ENCODE measurements at regions not wholly inside any gene's neighbourhood (a gene's known extent, or its start where the extent isn't known, plus 50 kb on each side); places are given as distances from the start of the nearest gene placed in this dataset.

DNA sequence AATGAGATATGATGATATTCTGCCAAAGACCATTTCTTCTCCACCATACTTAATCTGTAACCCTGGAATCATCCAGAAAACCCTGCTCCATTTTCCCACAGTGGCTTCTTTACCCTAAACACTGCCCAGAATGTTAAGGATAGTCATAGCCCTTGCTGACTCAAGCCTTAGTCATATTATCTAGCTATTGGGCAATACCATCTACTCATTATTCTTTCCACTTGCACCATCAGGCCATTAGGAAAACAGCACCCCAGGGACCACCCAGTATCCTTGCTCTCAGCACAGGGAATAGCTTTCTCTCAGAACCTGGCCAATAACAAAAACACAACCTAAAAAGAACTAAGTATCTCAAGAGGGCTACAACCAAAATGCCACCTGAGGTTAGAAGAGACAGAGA, 445.7 kb upstream of the SLC14A2 start:
- no peak for DNase-seq

DNA sequence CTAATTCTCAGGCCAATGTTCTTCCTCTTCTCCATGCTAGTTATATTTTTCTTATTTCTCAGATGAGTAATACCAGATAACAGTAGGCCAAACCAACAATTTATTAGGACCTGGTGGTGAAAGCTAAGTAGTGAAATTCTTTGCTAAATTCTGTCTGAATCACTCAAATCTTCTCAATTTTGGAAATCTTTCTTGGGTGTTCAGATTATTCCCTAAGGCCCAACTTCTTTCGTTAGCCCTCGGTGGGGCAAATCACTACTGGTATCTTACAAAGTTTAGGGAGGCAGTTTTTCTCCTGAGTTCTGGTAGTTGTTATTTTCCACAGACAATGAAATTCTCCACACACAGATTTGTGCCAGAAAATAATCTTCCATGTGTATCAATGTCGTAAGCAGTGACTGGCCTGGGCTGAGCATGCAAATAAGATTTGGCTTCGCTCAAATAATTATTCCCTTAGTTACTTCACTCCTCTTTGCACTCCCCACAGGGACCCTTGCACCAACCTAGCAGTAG, 443.5 kb upstream of the SLC14A2 start:
- DNase-seq, result no peak

DNA sequence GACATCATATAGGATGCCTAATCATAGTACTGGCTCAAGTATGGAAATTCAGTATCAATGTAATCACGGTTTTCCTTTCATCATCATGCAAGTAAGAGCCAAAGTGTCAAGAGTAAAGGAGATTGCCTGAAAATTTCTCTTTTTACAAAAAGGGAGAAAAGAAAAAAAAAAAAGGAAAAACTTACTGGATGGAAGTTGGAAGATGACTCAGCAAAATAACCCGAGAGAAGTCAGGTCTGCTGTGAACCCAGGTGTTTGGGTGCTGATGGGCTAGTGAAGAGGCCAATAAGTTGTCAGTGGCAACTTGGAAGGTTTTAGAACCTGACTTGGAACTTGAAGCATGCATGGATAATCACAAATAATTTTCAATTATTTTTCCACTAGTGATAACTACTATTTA, 441.9 kb upstream of the SLC14A2 start:
- no peak for DNase-seq

DNA sequence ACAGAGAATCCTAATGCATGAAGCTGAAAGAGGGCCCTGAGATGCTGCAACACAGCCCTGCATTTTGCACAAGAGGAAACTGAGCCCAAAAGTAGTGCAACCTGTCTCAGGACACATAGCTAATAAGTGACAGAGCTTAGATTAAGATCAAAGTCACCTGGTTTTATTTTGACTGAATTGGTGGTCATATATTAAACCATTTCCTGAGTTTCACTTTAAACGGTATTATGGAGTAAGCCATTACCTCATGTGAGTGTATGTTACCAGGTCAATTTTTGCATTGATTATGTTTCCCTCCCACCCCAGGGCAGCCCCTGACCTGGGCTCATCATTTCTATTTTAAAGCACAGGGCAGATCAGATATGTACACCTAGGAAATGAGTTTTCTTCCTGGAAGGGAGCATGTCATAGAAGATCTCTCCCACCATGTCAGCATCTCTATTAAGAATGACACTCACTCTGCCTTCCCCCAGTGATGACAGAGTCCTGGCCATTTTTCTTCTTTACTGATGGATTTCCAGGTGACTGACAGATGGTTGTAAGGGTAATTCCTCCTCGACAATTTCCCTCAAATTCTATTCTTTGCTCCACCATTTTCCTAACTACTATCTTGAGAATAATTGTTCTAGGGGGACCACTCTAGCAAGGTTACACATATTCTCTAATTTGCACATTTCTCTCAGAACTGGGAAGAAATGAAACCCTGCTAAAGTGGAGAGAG, 441.3 kb upstream of the SLC14A2 start:
- DNase-seq, result no peak

DNA sequence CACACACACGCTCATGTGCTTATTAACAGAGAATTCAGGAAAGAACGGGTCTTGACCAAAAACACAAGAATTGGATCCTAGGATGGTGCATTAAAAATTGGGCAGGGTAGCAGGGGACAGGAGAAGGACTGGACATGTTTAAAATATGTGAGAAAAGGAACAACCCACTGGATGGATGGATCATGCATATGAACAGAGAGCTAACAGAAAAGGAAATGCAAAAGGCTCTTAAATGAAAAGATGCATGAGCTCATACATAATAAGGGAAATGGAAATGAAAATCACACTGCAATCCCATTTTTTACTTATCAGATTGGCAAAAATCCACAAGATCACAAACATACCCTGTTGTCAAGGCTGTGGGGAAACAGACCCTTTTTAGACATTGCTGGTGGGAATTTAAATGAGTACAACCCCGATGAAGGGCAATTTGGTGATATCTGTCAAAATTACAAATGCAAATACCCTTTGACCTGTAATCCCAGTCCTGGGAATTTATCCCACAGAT, 440.6 kb upstream of the SLC14A2 start:
- DNase-seq, result no peak

DNA sequence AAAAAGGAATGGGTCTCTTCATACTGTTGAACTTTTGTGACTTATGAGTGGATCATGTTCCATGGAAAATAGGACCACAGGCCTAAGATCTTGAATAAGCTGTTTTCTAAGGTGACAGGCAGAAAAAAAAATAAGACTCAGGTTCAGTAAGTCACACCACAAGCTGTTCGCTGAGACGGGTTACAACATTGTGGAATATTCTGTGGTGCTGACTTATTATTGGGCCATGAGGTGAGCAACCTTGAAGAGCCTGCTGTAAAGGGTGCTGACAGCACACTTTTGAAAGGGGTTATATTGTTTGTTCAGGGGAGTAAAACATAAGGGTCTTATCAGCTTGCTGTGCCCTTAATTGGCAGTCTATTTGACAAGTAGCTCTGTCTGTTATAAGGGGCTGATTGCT, 439.8 kb upstream of the SLC14A2 start:
- DNase-seq, result no peak

DNA sequence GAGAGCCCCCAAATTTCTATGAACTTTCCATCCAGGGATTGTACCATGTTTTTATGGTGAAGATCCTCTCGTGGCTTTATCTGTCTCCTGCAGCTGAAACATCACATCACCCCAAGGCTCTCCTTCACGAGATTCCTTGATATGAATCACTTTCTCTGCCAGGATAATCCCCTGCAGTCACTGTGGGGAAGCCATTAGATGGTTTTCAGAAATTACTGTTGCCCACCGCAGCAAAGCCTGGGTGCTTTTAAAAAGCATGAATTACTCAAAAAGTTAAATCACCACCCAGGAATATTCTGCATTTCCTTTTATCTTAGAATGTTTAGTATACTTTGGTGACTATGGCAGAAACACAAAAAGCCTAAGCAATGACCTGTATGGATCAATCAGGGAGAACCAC, 428.4 kb upstream of the SLC14A2 start:
- DNase-seq, result no peak

DNA sequence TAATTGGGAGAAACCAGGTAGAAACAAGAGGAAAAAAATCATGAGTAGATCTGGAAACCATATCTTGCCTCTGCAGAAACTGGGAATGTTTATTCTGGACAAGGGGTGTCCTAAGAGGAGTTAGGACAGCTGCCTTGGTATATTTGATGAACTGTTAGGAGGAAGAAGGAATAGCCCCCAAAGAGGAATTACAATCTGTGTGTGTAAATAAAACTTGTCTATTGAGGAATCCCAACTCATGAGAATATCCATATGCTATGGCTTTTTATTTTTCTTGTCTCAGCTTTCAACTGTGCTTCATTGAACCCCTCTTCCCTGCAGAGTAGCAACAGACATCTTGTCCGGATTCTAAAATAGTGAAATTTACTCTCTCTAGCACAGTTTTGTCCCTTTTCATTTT, 423.5 kb upstream of the SLC14A2 start:
- no peak for DNase-seq

DNA sequence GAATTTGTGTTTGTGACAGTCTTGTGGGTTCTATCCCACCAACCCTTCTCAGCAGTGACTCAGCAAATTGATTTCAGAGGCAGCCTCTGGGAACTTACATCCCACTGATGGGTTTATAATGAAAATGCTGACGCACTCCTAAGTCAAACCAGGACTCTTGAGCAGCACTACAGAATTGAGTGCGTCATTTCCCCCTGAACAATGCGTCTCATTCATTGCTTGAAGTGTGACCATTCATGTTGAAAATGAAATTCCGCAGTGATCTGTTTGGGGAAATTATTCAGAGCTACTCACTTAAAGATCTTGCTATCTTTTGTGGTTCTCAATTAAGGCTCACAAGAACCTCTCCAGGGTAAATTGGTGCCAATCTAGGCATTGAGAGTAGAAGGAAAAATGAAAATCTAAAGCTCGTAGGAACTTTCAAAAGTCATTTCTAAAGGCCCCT, 417.7 kb upstream of the SLC14A2 start:
- no peak for DNase-seq

DNA sequence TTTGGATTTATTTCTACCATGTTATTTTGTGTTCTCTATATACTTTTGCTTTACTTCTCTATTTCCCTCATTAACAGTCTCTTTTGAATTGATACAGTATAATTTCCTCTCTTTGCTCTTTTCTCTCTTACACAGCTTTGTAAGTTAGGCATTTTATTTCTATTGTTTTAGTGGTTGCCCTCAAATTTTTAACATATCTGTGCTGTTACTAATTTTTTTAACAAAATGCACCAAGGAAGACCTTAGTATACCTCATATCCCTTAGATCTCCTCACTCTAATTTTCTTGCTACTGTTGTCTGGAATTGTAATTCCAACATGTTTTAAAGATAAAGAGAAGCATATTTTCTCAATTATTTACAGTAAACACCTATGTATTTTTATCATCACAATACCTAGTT, 416.8 kb upstream of the SLC14A2 start:
- no peak for DNase-seq

DNA sequence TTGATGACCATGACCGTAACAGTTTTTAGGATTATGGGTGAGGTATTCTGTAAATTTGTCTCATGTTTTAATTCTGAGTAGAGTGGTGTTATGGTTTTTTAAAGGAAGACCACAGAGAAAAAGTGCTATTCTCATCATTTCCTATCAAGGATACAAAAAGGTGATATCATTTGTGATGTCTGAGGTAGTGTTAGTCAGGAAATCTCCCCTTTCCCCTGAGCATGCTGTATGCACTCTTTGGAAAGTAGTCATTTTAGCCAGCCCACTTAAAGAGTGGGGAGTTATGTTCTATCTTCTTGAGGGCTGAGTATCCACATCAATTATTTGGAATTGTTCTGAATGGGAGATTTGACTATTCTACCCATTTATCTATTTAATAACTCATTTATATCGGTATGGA, 414.2 kb upstream of the SLC14A2 start:
- no peak for DNase-seq

DNA sequence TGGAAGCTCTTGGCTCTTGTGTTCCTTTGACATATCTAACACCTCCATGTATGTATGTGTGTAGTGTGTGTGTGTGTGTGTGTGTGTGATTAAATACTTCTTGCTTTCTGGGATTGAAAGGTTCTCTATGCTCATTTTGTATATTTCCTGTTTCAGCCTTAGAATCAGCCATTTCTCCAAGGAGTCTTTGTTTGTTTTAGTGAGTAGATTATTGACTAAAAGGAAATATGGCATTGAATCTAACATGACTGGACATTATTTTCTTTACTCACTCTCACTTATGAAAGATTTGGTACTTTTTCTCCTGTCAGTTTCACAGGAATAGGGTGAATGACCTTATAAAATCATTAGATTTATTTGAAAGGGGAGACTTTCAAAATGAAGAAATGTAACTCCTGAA, 413.8 kb upstream of the SLC14A2 start:
- no peak for DNase-seq

DNA sequence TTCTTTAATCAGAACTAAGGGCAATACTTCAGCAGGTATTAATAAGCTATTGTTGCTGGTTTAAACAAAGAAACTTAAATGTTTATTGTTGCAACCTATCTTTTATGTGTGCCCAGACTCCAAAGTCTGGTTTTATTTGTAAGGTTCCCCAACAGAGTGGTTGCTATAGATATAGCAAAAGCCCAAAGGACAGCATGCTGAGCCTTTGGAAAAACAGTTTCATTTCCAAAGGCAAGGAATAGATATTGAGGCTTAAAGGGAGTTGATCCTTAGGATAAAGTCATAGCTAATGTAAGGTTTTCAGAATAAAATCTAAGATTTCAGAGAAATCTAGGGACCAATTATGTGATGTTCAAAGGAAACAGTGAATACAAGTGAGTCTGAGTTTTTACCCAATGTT, 413.2 kb upstream of the SLC14A2 start:
- DNase-seq, result no peak

DNA sequence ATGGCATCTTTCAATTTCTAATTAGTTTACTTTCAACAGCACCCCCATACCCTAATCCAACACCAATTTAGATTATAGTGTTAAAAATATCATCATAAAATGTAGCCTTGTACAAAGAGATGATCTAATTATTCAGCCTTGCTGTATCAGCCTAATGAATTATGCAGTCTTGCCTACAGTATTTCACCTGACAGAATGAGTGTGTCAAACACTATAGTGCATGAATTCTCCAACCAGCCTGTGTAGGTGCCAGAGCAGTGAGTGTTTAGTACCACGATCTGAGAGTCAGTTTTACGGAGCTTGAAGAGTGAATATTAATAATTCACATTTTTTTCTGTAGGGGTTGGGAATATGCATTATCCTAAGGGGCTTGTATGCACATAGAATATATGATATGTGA, 411.6 kb upstream of the SLC14A2 start:
- DNase-seq, result no peak

DNA sequence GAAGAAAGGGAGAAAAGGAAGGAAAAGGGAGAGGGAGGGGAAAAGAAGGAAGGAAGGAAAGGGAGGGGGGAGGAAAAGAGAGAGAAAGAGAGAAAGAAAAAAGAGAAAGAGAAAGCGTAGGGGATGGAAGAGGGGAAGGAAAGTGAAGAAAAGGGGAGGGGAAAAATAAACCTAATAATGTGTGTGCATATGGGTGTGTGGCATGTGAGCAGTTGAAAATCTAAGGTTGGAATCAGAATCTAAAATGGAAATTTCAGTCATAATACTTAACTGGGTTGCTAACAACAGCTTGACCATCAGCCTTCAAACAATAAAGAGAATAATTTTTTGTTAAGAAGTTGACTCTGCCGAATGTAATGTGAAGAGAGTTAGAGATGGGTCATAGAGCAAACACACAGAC, 407.9 kb upstream of the SLC14A2 start:
- no peak for DNase-seq

DNA sequence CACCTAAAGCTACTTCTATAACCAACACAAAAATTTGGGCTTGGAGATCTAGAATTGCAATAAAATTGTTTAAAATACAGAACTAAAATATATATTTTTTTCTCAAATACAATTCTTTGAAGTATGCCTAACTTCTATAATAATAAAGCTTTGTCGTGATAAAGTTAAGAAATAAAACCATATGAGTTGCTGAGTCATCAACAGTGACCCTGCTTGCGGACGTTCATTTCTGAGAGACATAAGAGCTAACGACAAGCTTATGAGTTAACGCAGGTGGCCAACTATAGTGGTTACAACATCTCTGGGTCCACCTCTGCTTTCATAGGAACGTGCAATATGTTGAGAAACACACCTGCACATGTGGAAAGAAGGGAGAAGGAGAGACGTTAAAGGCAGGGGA, 407.1 kb upstream of the SLC14A2 start:
- no peak for DNase-seq

DNA sequence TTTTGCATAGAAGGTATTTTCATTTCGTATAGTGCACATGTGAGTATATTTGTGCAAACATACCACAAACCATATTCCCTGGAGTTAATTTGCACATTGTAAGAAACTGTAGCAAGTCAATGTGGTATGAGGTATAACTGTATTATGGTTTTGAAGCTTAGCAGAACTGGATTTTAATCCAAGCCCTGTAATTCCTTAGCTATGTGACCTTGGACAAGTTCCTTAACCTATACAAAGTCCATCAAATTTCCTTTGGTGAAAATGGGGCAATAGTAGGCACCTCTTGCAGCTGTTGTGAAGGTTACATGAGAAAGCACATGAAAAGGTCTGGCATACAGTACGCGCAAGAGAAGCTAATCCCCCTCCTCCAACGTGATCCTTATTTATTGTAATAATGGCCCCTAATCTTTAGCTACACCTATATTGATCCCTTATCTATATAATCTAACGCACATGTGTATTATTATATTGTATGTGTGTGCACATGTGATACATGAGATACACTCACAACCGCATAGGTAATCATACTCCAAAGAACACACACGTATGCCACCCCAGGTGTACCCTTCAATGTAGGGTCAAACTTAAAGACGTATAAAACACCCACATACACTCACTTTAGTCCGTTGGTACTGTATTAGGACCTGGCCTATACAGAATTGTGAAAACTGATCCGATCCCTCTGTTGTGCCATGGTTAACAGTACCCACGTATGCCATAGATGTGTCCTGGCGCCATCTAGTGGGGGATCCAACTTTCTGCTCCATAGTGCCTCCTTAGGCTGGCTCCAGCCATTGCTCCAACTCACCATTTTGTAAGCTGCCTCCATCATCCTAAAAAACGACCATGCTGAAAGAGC, 402.9 kb upstream of the SLC14A2 start:
- DNase-seq, result peak; percentile 91

DNA sequence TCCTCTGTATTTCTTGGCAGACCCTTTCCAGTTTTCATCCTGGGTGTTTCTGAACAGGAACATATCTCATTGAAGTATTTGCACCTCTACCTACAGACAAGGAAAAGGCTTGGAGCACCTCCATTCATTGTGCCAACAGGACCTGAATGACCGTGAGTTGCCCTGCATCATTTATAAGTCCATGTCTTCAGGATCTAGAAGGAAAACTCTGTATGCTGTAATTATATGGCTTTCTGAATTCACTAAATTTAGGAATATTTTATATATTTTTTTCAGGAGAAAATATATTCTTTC, 402.3 kb upstream of the SLC14A2 start:
- no peak for DNase-seq

DNA sequence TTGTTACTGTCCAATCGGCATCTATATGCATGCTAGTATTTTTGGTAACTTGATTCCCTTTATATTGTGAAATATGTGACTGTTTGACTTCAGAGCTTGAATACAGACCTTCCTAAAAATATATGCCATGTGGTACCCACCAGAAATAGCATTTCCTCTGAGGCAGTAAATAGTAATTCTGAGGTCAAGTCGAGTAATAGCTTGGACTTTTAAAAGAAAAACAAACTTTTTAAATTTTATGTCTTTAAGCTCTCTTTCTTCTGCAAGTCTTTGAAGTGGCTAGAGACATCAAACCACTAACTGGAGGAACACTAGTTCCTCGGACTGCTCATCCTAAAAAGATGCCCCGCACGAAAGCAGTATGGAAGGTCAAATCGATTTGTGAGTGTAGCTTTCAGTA, 396.8 kb upstream of the SLC14A2 start:
- no peak for DNase-seq

DNA sequence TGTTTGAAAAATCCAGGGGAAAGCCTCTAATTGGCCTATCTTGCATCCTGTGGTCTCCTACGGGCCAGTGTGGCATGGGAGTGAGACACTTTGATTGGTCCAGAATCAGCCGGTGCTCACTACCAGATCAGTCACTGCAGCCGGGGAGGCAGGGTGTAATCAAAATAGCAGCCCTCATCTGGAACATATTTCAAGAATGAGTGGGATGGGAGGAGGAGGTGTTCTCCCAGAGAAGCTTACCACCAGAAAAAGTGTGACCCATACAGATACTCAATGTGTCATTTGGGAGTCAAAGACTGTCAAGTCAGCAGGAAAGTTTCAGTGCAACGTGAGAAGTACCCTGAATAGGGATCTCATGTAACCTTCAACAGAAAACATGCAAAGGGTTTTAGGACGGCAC, 393.9 kb upstream of the SLC14A2 start:
- no peak for DNase-seq

DNA sequence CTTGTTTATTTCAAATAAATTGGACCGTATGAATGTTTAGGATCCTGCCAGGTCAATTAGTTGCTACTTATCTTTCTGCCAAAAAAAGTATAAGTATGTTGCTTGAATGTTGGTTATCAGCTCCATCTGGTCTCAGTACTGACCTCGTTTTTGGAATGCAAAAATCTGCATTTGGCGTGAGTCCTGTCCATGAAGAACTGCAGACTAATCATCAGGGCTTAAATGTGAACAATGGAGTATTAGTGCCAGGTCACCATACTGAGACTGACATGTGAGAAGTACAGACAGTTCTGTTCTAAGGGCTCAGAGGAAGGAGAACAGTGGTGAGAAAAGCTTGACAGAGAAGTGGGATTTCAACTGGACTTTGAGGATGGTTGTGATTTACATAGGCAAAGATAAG, 393.1 kb upstream of the SLC14A2 start:
- no peak for DNase-seq

DNA sequence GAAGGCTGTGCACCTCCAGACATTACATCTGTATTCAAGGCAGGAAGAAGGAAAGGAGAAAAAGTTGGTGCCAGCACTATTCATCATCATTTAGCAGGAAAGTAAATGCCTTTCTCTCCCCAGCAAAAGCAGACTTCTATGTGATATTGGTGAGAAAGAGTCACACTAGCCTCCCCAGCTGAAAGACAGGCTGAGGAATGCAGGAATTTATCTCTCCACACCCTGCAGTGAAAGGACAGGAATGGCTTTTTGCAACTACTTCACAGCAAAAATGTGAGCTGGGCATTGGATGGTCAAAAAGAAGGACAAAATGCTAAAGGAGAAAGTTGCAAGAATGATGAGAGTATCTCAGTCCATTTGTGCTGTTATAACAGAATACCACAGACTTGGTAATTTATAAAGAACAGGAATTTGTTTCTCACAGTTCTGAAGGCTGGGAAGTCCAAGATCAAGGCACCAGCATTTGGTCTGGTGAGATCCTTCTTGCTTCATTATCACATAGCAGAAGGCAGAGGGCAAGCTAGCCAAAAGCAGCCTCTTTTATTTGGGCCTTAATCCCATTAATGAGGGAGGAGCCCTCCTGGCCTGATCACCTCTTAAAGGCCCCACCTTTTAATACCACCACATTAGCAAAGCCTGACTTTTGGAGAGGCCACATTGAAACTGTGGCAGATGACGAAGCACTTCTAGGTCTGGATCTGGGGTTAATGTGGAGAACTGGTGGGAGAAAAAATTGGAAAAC, 388.1 kb upstream of the SLC14A2 start:
- peak; percentile 53 for DNase-seq

DNA sequence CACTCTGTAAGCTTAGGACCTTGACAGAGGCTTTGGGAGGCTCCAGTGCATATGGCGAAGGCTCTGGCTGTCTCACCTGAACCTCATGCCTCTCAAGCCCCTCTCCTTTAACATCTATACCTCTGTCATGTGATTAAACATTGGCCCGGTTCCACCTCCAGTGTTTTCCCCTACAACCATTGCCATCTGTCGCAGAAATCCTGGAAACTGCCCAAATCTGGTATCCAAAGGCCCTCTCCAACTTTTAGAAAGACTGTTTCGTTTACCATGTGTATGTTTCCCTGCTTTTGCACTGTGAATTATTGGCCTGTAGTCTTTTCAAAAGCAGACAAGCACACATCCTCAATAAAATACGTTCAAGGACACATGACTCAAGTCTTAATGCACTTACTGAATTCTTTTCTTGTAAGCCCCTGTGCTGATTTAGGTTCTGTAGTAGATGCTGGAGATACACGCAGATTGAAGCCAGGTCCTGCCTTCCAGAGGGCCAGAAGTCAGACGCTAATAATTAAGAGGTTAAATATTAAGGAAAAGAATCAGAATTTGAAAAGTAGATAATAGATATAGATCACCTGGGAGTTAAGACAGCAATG, 386.4 kb upstream of the SLC14A2 start:
- DNase-seq, result no peak
